ENCODE measurements at regions not wholly inside any gene's neighbourhood (a gene's known extent, or its start where the extent isn't known, plus 50 kb on each side); places are given as distances from the start of the nearest gene placed in this dataset.

DNA sequence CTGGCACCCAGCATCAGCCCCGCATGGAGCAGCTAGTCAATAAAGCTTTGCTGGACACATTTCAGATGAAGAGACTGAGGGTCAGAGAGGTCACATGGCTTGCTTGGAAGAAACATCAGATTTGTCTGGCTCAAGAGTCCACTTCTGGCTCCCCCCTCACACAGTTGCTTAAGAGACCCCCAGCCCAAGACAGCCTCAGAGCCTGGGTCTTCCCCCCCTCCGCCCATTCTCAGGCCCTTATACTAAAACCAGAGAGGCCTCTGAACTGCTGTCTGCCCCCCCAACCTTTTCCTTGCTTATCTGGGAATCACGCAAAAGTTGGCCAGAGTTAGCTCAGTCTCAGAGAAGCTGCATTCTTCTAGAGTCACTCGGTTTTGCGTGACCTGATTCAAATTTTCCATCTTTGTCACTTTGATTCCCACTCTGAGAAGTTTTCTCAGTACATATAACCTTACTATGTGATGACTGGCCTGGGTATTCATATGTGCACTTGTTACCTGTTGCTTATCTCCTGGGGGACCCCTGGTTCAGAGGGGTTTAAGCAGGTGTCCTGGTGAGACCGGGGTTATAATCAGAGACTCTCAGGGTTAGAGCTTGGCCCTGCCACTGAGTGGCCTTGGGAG is 145.4 kb upstream of the IER5L start:
- Histone ChIP-seq H3K9me2 (replicated peaks; ENCODE audit: control insufficient read depth, low read length) (no peaks in the 10 kb centered on the region), H3K79me2 (ENCODE audit: control insufficient read depth, low read length) (no peaks in the 10 kb centered on the region), H3K36me3 (ENCODE audit: control insufficient read depth, low read length) (no peaks in the 10 kb centered on the region), H3K4me2 (ENCODE audit: low read length) (no peak overlapping the region), H3K4me1 (ENCODE audit: control insufficient read depth, low read length) (peaks cover 11% of the 10 kb centered on the region), H3K9me3 (ENCODE audit: control insufficient read depth, insufficient read depth, low read length) (no peaks in the 10 kb centered on the region), H3F3A (ENCODE audit: control insufficient read depth, insufficient read depth) (no peaks in the 10 kb centered on the region), H3K4me3 (ENCODE audit: low read length) (no peak overlapping the region), H4K20me1 (ENCODE audit: control insufficient read depth, insufficient read depth, low read depth, low read length) (no peaks in the 10 kb centered on the region), H3K27me3 (ENCODE audit: control insufficient read depth, low read length) (peaks cover 14% of the 10 kb centered on the region), H3K27ac (ENCODE audit: low read depth, low read length) (no peak overlapping the region)
- TF ChIP-seq, protein P1, sequence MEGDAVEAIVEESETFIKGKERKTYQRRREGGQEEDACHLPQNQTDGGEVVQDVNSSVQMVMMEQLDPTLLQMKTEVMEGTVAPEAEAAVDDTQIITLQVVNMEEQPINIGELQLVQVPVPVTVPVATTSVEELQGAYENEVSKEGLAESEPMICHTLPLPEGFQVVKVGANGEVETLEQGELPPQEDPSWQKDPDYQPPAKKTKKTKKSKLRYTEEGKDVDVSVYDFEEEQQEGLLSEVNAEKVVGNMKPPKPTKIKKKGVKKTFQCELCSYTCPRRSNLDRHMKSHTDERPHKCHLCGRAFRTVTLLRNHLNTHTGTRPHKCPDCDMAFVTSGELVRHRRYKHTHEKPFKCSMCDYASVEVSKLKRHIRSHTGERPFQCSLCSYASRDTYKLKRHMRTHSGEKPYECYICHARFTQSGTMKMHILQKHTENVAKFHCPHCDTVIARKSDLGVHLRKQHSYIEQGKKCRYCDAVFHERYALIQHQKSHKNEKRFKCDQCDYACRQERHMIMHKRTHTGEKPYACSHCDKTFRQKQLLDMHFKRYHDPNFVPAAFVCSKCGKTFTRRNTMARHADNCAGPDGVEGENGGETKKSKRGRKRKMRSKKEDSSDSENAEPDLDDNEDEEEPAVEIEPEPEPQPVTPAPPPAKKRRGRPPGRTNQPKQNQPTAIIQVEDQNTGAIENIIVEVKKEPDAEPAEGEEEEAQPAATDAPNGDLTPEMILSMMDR (IDR thresholded peaks at IDR 0.05; ENCODE audit: low read depth, low read length, poor library complexity, severe bottlenecking) = no peak
- TF ChIP-seq EZH2phosphoT487 (IDR thresholded peaks at IDR 0.05; ENCODE audit: borderline replicate concordance, low read length) = no peak

DNA sequence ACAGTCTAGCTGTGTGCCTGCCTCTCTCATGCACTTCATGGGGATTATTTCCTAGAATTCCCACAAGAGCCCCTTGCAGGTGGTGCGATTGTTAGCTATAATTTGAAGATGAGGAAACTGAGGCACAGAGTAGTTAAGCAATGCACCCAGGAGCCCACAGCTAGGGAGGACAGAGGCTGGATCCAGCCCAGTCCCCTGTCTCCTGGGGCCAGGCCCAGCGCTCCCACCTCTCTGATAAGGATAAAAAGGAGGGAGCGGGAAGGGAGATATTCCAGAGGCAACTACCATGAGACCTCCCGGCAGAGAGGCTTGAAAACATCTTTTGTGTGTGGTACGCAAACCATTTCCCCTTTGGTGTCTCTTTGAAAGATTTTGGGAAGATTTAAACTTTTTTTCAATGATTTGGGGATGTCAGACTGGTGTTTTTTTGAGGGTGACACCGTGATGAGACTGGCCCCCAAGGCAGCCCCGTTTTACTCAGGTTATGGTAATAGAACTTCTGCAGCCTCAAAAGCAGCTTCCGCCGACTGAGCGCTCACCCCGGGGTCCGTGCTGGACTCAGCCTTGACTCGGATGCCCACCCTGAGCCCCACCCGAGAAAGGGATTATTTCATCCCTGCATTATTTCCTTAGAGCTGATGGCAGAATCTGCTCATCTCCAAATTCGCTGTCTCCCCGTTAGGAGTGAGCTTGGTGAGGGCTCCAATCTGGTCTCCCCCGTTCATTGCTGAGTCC is 144.7 kb upstream of the IER5L start:
- H3K4me3 ChIP-seq (ENCODE audit: low read length) = no peak overlapping the region
- H3K4me1 ChIP-seq (ENCODE audit: control insufficient read depth, low read length) = peaks cover 11% of the 10 kb centered on the region
- no peaks in the 10 kb centered on the region for H3K79me2 ChIP-seq (ENCODE audit: control insufficient read depth, low read length)
- H3K36me3 ChIP-seq (ENCODE audit: control insufficient read depth, low read length) = no peaks in the 10 kb centered on the region
- TF ChIP-seq, protein P1 (IDR thresholded peaks at IDR 0.05; ENCODE audit: low read depth, low read length, poor library complexity, severe bottlenecking) = no peak
- TF ChIP-seq EZH2phosphoT487 (IDR thresholded peaks at IDR 0.05; ENCODE audit: borderline replicate concordance, low read length) = no peak
- no peak overlapping the region for H3K27ac ChIP-seq (ENCODE audit: low read depth, low read length)
- H3K27me3 ChIP-seq (ENCODE audit: control insufficient read depth, low read length) = peaks cover 14% of the 10 kb centered on the region
- no peaks in the 10 kb centered on the region for H3K9me2 ChIP-seq (replicated peaks; ENCODE audit: control insufficient read depth, low read length)
- no peaks in the 10 kb centered on the region for H3F3A ChIP-seq (ENCODE audit: control insufficient read depth, insufficient read depth)
- H3K4me2 ChIP-seq (ENCODE audit: low read length) = no peak overlapping the region
- no peaks in the 10 kb centered on the region for H4K20me1 ChIP-seq (ENCODE audit: control insufficient read depth, insufficient read depth, low read depth, low read length)
- no peaks in the 10 kb centered on the region for H3K9me3 ChIP-seq (ENCODE audit: control insufficient read depth, insufficient read depth, low read length)

DNA sequence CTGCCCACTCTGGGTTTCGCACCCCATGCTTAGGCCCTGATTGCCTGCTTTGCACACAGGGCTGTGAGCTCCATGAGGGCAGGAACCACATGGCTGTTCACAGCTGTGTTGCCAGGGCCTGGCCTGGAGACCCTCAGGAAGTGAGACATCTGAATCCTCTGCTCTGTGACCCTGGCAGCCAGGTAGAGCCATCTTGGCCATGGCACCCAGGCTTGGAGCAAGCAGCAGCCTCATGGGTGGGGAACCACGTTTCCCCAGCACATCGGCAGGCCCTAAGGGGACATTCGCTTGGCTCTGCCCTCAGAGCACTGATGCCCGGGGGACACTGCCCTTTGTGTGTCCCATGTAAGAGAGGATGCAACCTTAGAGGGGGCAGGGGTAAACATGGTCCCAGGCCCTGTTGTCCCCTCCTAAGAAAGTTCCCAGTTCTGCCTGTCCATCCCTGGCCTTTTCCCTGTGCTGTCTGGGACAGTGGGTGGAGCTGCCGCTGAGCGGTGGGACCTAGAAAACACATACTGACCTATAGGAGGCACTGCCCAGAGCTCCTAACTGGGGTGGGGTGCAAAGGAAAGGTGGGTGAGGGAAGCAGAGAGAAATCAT is 144.1 kb upstream of the IER5L start:
- Histone ChIP-seq H3K4me2 (ENCODE audit: low read length) (no peak overlapping the region), H3K27me3 (ENCODE audit: control insufficient read depth, low read length) (peaks cover 14% of the 10 kb centered on the region), H3K9me3 (ENCODE audit: control insufficient read depth, insufficient read depth, low read length) (no peaks in the 10 kb centered on the region), H3K9me2 (replicated peaks; ENCODE audit: control insufficient read depth, low read length) (no peaks in the 10 kb centered on the region), H3K27ac (ENCODE audit: low read depth, low read length) (no peak overlapping the region), H3K79me2 (ENCODE audit: control insufficient read depth, low read length) (no peaks in the 10 kb centered on the region), H4K20me1 (ENCODE audit: control insufficient read depth, insufficient read depth, low read depth, low read length) (no peaks in the 10 kb centered on the region), H3K36me3 (ENCODE audit: control insufficient read depth, low read length) (no peaks in the 10 kb centered on the region), H3K4me1 (ENCODE audit: control insufficient read depth, low read length) (peaks cover 11% of the 10 kb centered on the region), H3F3A (ENCODE audit: control insufficient read depth, insufficient read depth) (no peaks in the 10 kb centered on the region), H3K4me3 (ENCODE audit: low read length) (no peak overlapping the region)
- TF ChIP-seq EZH2phosphoT487 (IDR thresholded peaks at IDR 0.05; ENCODE audit: borderline replicate concordance, low read length) = no peak
- TF ChIP-seq, protein P1 (IDR thresholded peaks at IDR 0.05; ENCODE audit: low read depth, low read length, poor library complexity, severe bottlenecking) = no peak

Measured in DOHH2 (cell line).